ENCODE measurements at regions not wholly inside any gene's neighbourhood (a gene's known extent, or its start where the extent isn't known, plus 50 kb on each side); places are given as distances from the start of the nearest gene placed in this dataset.

DNA sequence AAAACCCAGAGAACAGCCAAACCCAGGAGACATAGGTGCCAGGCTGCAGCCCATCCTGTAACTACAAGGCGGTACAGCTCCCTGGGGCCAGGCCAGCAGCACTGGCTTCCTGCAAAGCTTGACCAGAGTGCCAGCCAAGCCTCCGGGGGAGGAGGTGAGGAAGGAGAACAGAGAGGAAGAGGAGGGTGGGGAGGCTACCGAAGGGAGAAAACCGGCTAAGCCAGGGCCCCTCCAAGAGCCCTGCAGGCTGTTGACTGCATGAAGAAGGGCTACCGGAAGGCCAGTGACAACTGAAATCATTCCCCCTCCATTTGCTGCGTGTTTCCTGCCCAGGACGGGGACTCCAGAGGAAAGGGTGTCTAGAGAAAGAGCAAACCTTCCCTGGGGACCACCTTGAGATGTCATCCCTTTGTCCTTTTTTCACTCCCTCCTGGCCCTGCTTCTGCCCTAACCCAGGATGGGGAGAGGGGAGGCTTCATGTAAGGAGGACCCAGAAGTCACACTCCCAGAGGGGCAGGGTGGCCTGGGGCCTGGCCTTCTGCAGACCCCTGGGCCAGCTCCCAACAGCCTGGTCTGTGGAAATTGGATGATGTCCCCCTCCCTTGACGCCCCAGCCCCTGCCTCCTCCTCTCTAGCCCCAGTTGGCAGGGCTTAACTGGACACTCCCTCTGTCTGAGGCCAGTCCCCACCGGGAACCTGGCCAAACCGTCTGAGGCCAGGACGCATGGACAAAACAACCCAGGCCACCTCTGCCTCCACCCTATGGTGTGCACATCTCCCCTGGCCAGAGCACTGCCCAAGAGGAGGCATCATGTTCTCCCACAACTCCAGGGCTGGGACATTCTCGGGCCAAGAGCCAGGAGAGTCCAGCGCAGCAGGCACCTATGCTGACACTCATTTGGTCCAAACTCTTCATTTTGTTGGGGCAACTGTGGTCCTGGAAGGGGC lies 207.8 kb downstream of the CYP26B1 start:
- TF ChIP-seq, protein P1, sequence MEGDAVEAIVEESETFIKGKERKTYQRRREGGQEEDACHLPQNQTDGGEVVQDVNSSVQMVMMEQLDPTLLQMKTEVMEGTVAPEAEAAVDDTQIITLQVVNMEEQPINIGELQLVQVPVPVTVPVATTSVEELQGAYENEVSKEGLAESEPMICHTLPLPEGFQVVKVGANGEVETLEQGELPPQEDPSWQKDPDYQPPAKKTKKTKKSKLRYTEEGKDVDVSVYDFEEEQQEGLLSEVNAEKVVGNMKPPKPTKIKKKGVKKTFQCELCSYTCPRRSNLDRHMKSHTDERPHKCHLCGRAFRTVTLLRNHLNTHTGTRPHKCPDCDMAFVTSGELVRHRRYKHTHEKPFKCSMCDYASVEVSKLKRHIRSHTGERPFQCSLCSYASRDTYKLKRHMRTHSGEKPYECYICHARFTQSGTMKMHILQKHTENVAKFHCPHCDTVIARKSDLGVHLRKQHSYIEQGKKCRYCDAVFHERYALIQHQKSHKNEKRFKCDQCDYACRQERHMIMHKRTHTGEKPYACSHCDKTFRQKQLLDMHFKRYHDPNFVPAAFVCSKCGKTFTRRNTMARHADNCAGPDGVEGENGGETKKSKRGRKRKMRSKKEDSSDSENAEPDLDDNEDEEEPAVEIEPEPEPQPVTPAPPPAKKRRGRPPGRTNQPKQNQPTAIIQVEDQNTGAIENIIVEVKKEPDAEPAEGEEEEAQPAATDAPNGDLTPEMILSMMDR (IDR thresholded peaks at IDR 0.05; ENCODE audit: control extremely low read depth in 1 of 3, insufficient read depth in 1 of 3, low read depth in 1 of 3, low read length in 3 of 3), result no peak
- TF ChIP-seq HDAC2 (IDR thresholded peaks at IDR 0.05; ENCODE audit: borderline replicate concordance in 1 of 2, low read depth in 2 of 2, low read length in 2 of 2) (no peak), EP300 (IDR thresholded peaks at IDR 0.05; ENCODE audit: borderline replicate concordance in 1 of 2, low read depth in 2 of 2, low read length in 2 of 2) (no peak), YY1 (IDR thresholded peaks at IDR 0.05; ENCODE audit: low read depth, low read length) (no peak), POLR2A (IDR thresholded peaks at IDR 0.05; ENCODE audit: control extremely low read depth in 1 of 2, low read depth in 2 of 2, low read length in 2 of 2) (no peak), CREB1 (IDR thresholded peaks at IDR 0.05) (no peak), FOSL1 (IDR thresholded peaks at IDR 0.05; ENCODE audit: insufficient read depth, low read depth, low read length) (no peak), ZNF274 (IDR thresholded peaks at IDR 0.05; ENCODE audit: borderline replicate concordance, extremely low read depth, low read length) (no peak)
- TF ChIP-seq, protein P2, sequence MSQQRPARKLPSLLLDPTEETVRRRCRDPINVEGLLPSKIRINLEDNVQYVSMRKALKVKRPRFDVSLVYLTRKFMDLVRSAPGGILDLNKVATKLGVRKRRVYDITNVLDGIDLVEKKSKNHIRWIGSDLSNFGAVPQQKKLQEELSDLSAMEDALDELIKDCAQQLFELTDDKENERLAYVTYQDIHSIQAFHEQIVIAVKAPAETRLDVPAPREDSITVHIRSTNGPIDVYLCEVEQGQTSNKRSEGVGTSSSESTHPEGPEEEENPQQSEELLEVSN (IDR thresholded peaks at IDR 0.05), result no peak
